ENCODE measurements at regions not wholly inside any gene's neighbourhood (a gene's known extent, or its start where the extent isn't known, plus 50 kb on each side); places are given as distances from the start of the nearest gene placed in this dataset.

DNA sequence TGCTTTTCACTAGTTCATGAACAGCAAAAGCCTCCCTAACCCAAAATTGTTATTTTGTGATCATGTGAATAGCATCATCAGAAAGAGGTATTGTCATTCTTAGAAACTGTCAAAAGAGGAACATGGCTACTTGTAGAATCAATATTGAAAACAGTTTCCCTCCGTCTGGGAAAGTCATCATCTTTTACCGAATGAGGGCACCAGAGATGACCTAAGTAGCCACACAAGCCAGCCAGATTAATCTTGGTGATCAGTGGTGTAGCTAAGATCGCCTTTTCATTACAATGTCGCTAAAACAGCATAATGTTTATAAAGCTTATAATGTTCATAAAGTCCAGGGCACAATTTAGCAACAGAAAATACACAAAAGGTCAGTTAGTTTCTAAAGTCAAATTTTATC is 136.1 kb downstream of the SIPA1L2 start:
- TF ChIP-seq POLR2A (IDR thresholded peaks at IDR 0.05; ENCODE audit: low read depth, low read length) (no peak), MXI1 (IDR thresholded peaks at IDR 0.05; ENCODE audit: borderline replicate concordance, low read depth, low read length) (no peak)
- TF ChIP-seq, protein P1, sequence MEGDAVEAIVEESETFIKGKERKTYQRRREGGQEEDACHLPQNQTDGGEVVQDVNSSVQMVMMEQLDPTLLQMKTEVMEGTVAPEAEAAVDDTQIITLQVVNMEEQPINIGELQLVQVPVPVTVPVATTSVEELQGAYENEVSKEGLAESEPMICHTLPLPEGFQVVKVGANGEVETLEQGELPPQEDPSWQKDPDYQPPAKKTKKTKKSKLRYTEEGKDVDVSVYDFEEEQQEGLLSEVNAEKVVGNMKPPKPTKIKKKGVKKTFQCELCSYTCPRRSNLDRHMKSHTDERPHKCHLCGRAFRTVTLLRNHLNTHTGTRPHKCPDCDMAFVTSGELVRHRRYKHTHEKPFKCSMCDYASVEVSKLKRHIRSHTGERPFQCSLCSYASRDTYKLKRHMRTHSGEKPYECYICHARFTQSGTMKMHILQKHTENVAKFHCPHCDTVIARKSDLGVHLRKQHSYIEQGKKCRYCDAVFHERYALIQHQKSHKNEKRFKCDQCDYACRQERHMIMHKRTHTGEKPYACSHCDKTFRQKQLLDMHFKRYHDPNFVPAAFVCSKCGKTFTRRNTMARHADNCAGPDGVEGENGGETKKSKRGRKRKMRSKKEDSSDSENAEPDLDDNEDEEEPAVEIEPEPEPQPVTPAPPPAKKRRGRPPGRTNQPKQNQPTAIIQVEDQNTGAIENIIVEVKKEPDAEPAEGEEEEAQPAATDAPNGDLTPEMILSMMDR (conservative IDR thresholded peaks at IDR 0.05; ENCODE audit: low read depth, low read length) = no peak

All from IMR-90 (cell line).